ENCODE measurements at regions not wholly inside any gene's neighbourhood (a gene's known extent, or its start where the extent isn't known, plus 50 kb on each side); places are given as distances from the start of the nearest gene placed in this dataset.

DNA sequence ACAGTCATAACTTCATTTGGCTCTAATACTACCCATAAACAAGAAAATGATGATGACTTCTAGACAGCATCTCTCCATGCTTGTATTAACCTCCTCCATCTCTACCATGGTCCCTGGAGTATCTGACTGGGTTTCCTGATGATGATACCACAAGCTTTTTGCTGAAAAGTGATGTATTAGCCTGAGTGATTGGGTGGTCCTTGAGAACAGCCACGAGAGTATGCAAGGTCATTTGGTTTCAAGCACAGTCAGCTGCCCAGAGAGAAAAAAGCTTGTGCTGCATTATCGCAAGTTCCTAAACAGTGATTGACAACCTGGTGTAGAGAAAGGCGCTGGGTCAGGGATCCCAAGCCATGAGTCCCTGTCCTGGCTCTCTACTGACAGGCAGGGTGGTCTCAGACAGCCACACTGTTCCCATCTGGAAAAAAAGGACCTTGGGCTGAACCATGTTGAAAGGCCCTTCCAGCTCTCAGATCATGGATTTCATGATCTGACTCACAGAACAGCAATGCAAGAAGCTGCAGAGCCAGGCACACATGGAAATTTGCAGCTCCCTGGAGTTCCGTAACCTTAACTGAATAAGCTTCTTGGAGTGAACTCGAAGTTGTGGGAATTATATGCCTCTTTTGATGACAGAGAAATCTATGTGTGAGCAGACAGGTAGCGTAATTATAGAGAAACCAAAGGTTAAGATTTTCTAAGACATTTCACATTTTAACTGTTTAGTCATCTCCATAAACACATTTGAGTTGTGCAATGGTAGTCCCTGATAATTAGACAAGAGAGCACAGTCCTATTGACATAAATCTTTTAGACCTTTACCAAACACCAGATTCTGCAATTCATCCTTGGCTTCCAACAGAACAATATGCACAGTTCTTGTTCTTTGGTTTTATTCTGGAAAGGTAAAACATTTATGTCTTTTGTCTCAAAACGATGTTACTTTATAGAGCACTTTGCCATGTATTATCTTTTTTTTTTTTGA lies 54.1 kb upstream of the UBASH3B start:
- Histone ChIP-seq H4K20me1 (ENCODE audit: insufficient read depth) (no peaks in the 10 kb centered on the region), H3K4me2 (ENCODE audit: low read length) (no peak overlapping the region), H3K27me3 (ENCODE audit: insufficient read depth, low read length) (no peaks in the 10 kb centered on the region), H2AFZ (ENCODE audit: low read depth, low read length, poor library complexity, severe bottlenecking) (no peak overlapping the region), H3K4me3 (replicated peaks in 1 of 2; ENCODE audit: low read depth in 1 of 2, low read length in 2 of 2) (no peak overlapping the region), H3K9me3 (ENCODE audit: control insufficient read depth in 1 of 2, insufficient read depth in 1 of 2, low read depth in 1 of 2, low read length in 2 of 2) (no peaks in the 10 kb centered on the region), H3K9me2 (ENCODE audit: insufficient read depth) (no peaks in the 10 kb centered on the region), H3K4me1 (ENCODE audit: control insufficient read depth in 1 of 2, insufficient read depth in 2 of 2, low read length in 2 of 2) (0 out of 4 replicates have a peak, but pooled peaks cover 0 to 4% of the 10 kb centered on the region in 2 experiments), H3K36me3 (ENCODE audit: control insufficient read depth in 1 of 2, insufficient read depth in 2 of 2, low read length in 2 of 2) (no peaks in the 10 kb centered on the region), H3K79me2 (ENCODE audit: insufficient read depth, low read length) (no peaks in the 10 kb centered on the region), H3K9ac (ENCODE audit: low read length) (no peak overlapping the region), H3K27ac (ENCODE audit: low read depth, low read length) (no peak overlapping the region)
- TF ChIP-seq POLR2A (IDR thresholded peaks at IDR 0.05; ENCODE audit: borderline replicate concordance, extremely low read depth, insufficient read depth, insufficient read length) (no peak), EZH2phosphoT487 (IDR thresholded peaks at IDR 0.05; ENCODE audit: borderline replicate concordance) (no peak), POLR2AphosphoS5 (IDR thresholded peaks at IDR 0.05; ENCODE audit: low read depth, low read length) (no peak), SRF (IDR thresholded peaks at IDR 0.05; ENCODE audit: low read depth) (no peak), ELF1 (IDR thresholded peaks at IDR 0.05; ENCODE audit: borderline replicate concordance, low read depth) (no peak)
- TF ChIP-seq, protein P1, sequence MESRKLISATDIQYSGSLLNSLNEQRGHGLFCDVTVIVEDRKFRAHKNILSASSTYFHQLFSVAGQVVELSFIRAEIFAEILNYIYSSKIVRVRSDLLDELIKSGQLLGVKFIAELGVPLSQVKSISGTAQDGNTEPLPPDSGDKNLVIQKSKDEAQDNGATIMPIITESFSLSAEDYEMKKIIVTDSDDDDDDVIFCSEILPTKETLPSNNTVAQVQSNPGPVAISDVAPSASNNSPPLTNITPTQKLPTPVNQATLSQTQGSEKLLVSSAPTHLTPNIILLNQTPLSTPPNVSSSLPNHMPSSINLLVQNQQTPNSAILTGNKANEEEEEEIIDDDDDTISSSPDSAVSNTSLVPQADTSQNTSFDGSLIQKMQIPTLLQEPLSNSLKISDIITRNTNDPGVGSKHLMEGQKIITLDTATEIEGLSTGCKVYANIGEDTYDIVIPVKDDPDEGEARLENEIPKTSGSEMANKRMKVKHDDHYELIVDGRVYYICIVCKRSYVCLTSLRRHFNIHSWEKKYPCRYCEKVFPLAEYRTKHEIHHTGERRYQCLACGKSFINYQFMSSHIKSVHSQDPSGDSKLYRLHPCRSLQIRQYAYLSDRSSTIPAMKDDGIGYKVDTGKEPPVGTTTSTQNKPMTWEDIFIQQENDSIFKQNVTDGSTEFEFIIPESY (IDR thresholded peaks at IDR 0.05; ENCODE audit: extremely low read depth, insufficient replicate concordance, low read length) = no peak
- TF ChIP-seq, protein P2, sequence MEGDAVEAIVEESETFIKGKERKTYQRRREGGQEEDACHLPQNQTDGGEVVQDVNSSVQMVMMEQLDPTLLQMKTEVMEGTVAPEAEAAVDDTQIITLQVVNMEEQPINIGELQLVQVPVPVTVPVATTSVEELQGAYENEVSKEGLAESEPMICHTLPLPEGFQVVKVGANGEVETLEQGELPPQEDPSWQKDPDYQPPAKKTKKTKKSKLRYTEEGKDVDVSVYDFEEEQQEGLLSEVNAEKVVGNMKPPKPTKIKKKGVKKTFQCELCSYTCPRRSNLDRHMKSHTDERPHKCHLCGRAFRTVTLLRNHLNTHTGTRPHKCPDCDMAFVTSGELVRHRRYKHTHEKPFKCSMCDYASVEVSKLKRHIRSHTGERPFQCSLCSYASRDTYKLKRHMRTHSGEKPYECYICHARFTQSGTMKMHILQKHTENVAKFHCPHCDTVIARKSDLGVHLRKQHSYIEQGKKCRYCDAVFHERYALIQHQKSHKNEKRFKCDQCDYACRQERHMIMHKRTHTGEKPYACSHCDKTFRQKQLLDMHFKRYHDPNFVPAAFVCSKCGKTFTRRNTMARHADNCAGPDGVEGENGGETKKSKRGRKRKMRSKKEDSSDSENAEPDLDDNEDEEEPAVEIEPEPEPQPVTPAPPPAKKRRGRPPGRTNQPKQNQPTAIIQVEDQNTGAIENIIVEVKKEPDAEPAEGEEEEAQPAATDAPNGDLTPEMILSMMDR (IDR thresholded peaks at IDR 0.05 in 2 of 3, conservative IDR thresholded peaks at IDR 0.05 in 1 of 3; ENCODE audit: borderline replicate concordance in 1 of 3, insufficient read depth in 1 of 3, low read depth in 2 of 3, low read length in 2 of 3) = no peak
- no TSS peak for BruUV-seq (replicated peaks)
- POLR2A ChIA-PET = no interaction called here
- intact Hi-C loops (cut with micrococcal nuclease) = no loop called here
- ATAC-seq (no peak), DNase-seq (ENCODE audit: low read depth, low spot score) (no peak)
- CTCF ChIA-PET = no interaction called here
- RAD21 ChIA-PET (ENCODE audit: low non-redundant PET in 1 of 2, low total read pairs in 2 of 2, uncharacterized antibody in 2 of 2, unreplicated experiment in 2 of 2) = no interaction called here

Measured in HCT116 (cell line).